Osteocyte (in vitro differentiated cells): ENCODE measurements at regions not wholly inside any gene's neighbourhood (a gene's known extent, or its start where the extent isn't known, plus 50 kb on each side); places are given as distances from the start of the nearest gene placed in this dataset.

Experiments used
- DNase-seq: peaks from one replicate; pipeline ENCODE4 v3.0.0; 2021; ENCODE audit warnings: mixed read lengths; ENCODE audit not compliant: unreplicated experiment; ENCODE audit errors: extremely low spot score
- H3K27ac Mint-ChIP-seq: one replicate; pipeline ENCODE4 v1.8.0; 2021; ENCODE audit warnings: mild to moderate bottlenecking, mixed read lengths; ENCODE audit not compliant: unreplicated experiment
- H3K27me3 Mint-ChIP-seq: one replicate; pipeline ENCODE4 v1.8.0; 2021; ENCODE audit warnings: mixed read lengths; ENCODE audit not compliant: unreplicated experiment
- H3K36me3 Mint-ChIP-seq: one replicate; pipeline ENCODE4 v1.8.0; 2021; ENCODE audit warnings: mixed read lengths; ENCODE audit not compliant: unreplicated experiment
- H3K4me1 Mint-ChIP-seq: one replicate; pipeline ENCODE4 v1.8.0; 2021; ENCODE audit warnings: mixed read lengths; ENCODE audit not compliant: unreplicated experiment
- H3K4me3 Mint-ChIP-seq: one replicate; pipeline ENCODE4 v1.8.0; 2021; ENCODE audit warnings: mild to moderate bottlenecking, moderate library complexity, mixed read lengths; ENCODE audit not compliant: unreplicated experiment
- H3K9me3 Mint-ChIP-seq: one replicate; pipeline ENCODE4 v1.8.0; 2021; ENCODE audit warnings: mixed read lengths; ENCODE audit not compliant: unreplicated experiment
- CTCF ChIP-seq: fragments of 200-600 bp; sonication (generic); IDR thresholded peaks from 2 replicates; pipeline ENCODE4 v1.5.0; 2021; ENCODE audit warnings: antibody characterized with exemption, mild to moderate bottlenecking, moderate library complexity

- no peak for DNase-seq
- Mint-ChIP-seq H3K27me3 (peaks cover 5% of the 10 kb centered on the region), H3K36me3 (no peaks in the 10 kb centered on the region), H3K27ac (no peak overlapping the region), H3K9me3 (no peaks in the 10 kb centered on the region), H3K4me1 (peaks cover 13% of the 10 kb centered on the region), H3K4me3 (no peak overlapping the region)
- TF ChIP-seq CTCF: no peak
Observed at GRCh38 chr1:87953121-87953520, 624.4 kb downstream of the LMO4 start.

- no peak overlapping the region for H3K27ac Mint-ChIP-seq
- H3K36me3 Mint-ChIP-seq: no peaks in the 10 kb centered on the region
- peaks cover 13% of the 10 kb centered on the region for H3K4me1 Mint-ChIP-seq
- peak; percentile 86 for TF ChIP-seq CTCF
- H3K27me3 Mint-ChIP-seq: peaks cover under 1% of the 10 kb centered on the region
- no peak for DNase-seq
- no peak overlapping the region for H3K4me3 Mint-ChIP-seq
- no peaks in the 10 kb centered on the region for H3K9me3 Mint-ChIP-seq
Observed at GRCh38 chr1:87953732-87954344, 625.2 kb downstream of the LMO4 start.

- H3K4me1 Mint-ChIP-seq: peaks cover 13% of the 10 kb centered on the region
Observed at GRCh38 chr1:87955038-87955437, 626.4 kb downstream of the LMO4 start.

GRCh38 chr1:87956072-87956471 is 627.4 kb downstream of the LMO4 start:
- no peak overlapping the region for H3K4me3 Mint-ChIP-seq
- peaks cover 13% of the 10 kb centered on the region for H3K4me1 Mint-ChIP-seq
- no peaks in the 10 kb centered on the region for H3K36me3 Mint-ChIP-seq

More at GRCh38 chr1:87955038-87955437, 626.4 kb downstream of the LMO4 start:
- Mint-ChIP-seq H3K27ac (no peak overlapping the region), H3K9me3 (no peaks in the 10 kb centered on the region), H3K4me3 (no peak overlapping the region), H3K27me3 (no peaks in the 10 kb centered on the region), H3K36me3 (no peaks in the 10 kb centered on the region)
- no peak for DNase-seq
- TF ChIP-seq CTCF: no peak

GRCh38 chr1:87956750-87957149 is 628.1 kb downstream of the LMO4 start:
- Mint-ChIP-seq H3K4me3 (no peak overlapping the region), H3K27me3 (no peaks in the 10 kb centered on the region), H3K4me1 (peaks cover 10% of the 10 kb centered on the region), H3K27ac (no peak overlapping the region), H3K9me3 (no peaks in the 10 kb centered on the region), H3K36me3 (no peaks in the 10 kb centered on the region)
- TF ChIP-seq CTCF: no peak
- DNase-seq: no peak

More at GRCh38 chr1:87956072-87956471, 627.4 kb downstream of the LMO4 start:
- no peaks in the 10 kb centered on the region for H3K9me3 Mint-ChIP-seq
- H3K27me3 Mint-ChIP-seq: no peaks in the 10 kb centered on the region
- no peak overlapping the region for H3K27ac Mint-ChIP-seq
- no peak for TF ChIP-seq CTCF
- DNase-seq: no peak
